HFF-Myc (cell line): ENCODE measurements at regions not wholly inside any gene's neighbourhood (a gene's known extent, or its start where the extent isn't known, plus 50 kb on each side); places are given as distances from the start of the nearest gene placed in this dataset.

Experiments
- DNase-seq: peaks from one replicate; pipeline ENCODE4 v3.0.0-alpha.2; 2011; ENCODE audit warnings: low read depth; ENCODE audit errors: extremely low read depth
- H3K4me3 ChIP-seq: replicated peaks from 2 replicates; pipeline ENCODE4 v1.5.1; 2011; ENCODE audit warnings: low read depth, mild to moderate bottlenecking, control low read depth, low read length
- TF ChIP-seq, protein P1 (sequence below): IDR thresholded peaks from 2 replicates; pipeline ENCODE4 v1.5.1; 2012; ENCODE audit warnings: mild to moderate bottlenecking, low read depth, low read length, control low read depth; ENCODE audit errors: missing control alignments

DNA sequence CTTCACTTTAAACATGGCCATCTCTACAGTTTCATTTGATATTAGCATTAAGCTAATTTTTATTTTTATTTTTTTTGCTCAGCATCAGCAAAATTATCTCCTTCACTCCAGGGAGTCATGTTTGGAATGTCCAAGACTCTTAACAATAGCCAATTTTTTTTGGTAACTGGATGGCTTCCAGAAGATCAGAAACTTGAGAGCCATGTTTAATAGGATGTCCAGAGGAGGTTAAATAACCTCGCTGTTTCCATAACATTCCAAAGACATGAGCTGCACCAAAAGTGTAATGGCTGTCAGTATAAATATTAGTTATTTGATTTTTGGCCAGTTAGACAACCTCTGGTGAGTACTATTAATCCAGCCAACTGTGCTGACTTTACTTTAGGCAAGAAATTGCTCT is 80.7 kb downstream of the DNTTIP2 start:
- TF ChIP-seq, protein P1, sequence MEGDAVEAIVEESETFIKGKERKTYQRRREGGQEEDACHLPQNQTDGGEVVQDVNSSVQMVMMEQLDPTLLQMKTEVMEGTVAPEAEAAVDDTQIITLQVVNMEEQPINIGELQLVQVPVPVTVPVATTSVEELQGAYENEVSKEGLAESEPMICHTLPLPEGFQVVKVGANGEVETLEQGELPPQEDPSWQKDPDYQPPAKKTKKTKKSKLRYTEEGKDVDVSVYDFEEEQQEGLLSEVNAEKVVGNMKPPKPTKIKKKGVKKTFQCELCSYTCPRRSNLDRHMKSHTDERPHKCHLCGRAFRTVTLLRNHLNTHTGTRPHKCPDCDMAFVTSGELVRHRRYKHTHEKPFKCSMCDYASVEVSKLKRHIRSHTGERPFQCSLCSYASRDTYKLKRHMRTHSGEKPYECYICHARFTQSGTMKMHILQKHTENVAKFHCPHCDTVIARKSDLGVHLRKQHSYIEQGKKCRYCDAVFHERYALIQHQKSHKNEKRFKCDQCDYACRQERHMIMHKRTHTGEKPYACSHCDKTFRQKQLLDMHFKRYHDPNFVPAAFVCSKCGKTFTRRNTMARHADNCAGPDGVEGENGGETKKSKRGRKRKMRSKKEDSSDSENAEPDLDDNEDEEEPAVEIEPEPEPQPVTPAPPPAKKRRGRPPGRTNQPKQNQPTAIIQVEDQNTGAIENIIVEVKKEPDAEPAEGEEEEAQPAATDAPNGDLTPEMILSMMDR = no peak
- DNase-seq = peak; percentile 65
- no peak overlapping the region for H3K4me3 ChIP-seq

DNA sequence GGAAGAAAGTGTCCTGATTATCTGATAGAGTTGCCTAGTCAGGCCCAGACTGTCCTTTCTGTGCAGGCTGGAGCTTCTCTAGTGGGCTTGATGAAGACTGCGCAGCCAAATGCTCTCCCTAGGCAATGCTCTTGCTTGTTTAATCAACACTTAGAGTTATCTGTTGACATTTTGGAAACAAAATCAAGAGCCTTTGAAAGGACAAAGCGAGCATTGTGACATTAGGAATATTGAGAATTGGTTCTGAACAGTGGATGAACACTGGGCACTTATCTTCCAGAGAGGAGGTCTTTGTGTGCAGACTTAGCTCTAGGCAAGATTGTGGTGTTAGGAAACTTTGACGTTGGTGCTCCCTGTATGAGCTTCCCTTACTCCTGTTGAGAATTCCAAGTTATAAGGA is 94.5 kb downstream of the DNTTIP2 start:
- DNase-seq = no peak
- no peak overlapping the region for H3K4me3 ChIP-seq
- TF ChIP-seq, protein P1 = no peak

DNA sequence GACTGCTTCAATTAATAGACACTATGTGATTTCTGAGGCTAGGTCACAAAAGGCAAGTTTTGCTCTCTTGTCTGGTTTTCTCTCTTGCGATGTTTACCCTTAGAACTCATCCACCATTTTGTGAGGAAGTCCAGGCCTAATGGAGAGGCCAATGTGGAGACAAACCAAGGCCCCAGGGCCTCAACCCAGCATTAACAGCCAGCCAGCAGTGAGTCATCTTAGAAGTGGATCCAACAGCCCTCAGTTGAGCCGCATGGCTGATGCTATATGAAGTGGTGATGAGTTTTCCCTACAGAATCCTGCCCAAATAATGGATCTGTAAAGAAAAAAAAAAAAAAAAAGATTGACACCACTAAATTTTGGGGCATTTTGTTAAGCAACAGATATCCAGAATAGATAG is 95.1 kb downstream of the DNTTIP2 start:
- H3K4me3 ChIP-seq = no peak overlapping the region
- TF ChIP-seq, protein P1 = no peak
- DNase-seq = no peak

DNA sequence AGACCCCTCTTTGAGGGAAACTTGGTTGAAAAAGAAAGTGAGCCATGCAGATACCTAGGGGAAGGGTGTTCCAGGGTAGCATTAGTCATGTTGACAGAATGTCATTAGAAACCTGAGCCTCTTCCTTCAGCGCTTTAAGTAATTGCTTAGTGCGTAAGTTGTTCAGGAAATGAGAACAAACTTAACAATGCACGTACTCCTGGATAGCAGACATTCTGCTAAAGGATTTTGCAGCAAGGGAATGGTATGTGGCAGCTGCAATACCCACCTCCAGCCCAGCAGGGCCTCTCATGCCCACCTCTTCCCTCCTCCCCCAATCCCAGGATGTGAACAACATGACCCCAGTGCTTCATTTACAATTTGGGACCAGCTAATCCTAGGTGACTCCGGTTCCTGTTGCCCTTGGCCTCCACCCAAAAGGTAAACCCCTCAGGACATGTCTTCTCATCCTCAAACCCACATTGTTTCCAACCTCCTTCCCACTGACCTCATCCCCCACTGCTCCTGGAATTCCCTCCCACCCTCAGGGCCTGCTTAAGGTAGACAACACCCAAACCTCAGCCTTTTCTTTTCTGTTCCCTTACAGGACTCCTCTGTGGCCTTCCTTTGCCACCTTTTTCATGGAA is 98.0 kb upstream of the BCAR3 start:
- TF ChIP-seq, protein P1 = no peak
- H3K4me3 ChIP-seq = no peak overlapping the region
- peak; percentile 67 for DNase-seq

DNA sequence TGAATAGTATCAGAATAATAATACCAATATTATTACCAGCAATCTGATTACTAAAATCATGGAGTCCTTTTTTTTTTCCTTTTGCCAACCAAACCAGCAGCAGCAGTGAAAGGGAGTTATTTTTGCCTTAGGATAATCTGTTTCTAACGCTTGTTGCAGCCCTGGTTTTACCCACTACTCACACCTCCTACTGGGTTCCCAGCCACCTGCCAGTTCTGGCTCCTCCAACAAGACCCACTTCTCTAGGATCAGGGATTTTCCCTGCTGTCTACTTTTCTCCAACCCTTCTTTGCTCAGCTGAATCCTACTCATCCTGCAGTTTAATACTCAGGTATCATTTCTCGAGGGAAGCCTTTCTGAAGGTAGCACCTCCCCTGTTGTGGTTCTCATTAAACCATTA is 96.8 kb upstream of the BCAR3 start:
- no peak for DNase-seq
- TF ChIP-seq, protein P1 = no peak
- H3K4me3 ChIP-seq = no peak overlapping the region

DNA sequence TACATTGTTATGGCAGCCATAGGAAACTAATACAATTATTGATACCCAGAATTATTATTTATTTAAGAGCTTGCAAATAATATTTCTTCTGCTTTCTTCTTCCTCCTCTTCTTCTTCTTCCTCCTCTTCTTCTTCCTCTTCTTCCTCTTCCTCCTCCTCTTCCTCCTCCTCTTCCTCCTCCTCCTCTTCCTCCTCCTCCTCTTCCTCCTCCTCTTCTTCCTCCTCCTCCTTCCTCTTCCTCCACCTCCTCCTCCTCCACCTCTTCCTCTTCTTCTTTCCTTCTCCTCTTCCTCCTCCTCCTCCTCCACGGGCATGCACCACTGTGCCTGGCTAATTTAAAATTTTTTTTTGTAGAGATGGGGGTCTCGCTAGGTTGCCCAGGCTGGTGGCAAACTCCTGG is 95.6 kb upstream of the BCAR3 start:
- no peak overlapping the region for H3K4me3 ChIP-seq
- TF ChIP-seq, protein P1 = no peak
- no peak for DNase-seq

DNA sequence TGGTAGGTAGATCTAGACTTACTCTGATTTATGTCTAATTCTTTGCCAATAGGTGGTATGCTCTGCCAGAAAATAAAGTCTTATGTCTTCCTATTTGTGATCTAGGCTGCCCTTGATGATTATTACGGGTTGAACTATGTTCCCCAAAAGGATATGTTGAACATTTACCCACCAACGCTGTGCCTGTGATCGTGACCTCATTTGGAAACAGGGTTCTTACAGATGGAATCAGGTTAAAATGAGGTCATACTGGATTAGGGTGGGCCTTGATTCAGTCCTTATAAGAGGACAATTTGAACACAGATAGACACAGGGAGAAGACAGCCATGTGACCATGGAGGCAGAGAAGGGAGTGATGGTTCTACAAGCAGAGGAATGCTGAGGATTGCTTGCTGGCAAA is 95.1 kb upstream of the BCAR3 start:
- TF ChIP-seq, protein P1 = no peak
- H3K4me3 ChIP-seq = no peak overlapping the region
- DNase-seq = no peak
